Colonic mucosa (tissue), 4 donors: ENCODE measurements at regions not wholly inside any gene's neighbourhood (a gene's known extent, or its start where the extent isn't known, plus 50 kb on each side); places are given as distances from the start of the nearest gene placed in this dataset.

Source experiments
- DNase-seq: peaks from one replicate; pipeline ENCODE4 v3.0.0-alpha.2; 2020
- H3K27ac ChIP-seq: fragments of 200-600 bp; one replicate; pipeline ENCODE4 v1.8.0; 2021
- H3K27me3 ChIP-seq: fragments of 200-600 bp; one replicate; pipeline ENCODE4 v1.8.0; 2021
- H3K36me3 ChIP-seq: fragments of 200-600 bp; one replicate; pipeline ENCODE4 v1.8.0; 2021
- H3K4me1 ChIP-seq: fragments of 200-600 bp; one replicate; pipeline ENCODE4 v1.8.0; 2021; ENCODE audit warnings: mild to moderate bottlenecking
- H3K4me3 ChIP-seq: fragments of 200-600 bp; one replicate; pipeline ENCODE4 v1.8.0; 2021
- H3K9ac ChIP-seq, 2 donors: one replicate each; pipeline ENCODE4 v1.7.0; 2013; ENCODE audit warnings: control low read depth in 2 of 2, low read depth in 2 of 2, low read length in 2 of 2
- H3K9me3 ChIP-seq: fragments of 200-600 bp; one replicate; pipeline ENCODE4 v1.8.0; 2021
- CTCF ChIP-seq: fragments of 200-600 bp; IDR thresholded peaks from one replicate; pipeline ENCODE4 v1.8.0; 2022; ENCODE audit warnings: antibody characterized with exemption, mild to moderate bottlenecking
- intact Hi-C: fragments of 100-400 bp; cut with DNase I; formaldehyde crosslinking; loops from one replicate; pipeline ENCODE4 v1.14.1; 2022
- donor health status: healthy.
- donor health status: DM: no; HTN: no; CAD: no.
- donor health status: DM: no; HTN: no; CAD: no.

GRCh38 chr15:29550834-29551465 is 271.3 kb downstream of the TJP1 start:
- intact Hi-C loops = no loop called here
- no peak overlapping the region for H3K27ac ChIP-seq
- no peaks in the 10 kb centered on the region for H3K36me3 ChIP-seq
- H3K27me3 ChIP-seq = no peaks in the 10 kb centered on the region
- no peak overlapping the region for H3K9ac ChIP-seq
- TF ChIP-seq CTCF = no peak
- no peak for DNase-seq
- no peak overlapping the region for H3K4me3 ChIP-seq
- no peaks in the 10 kb centered on the region for H3K9me3 ChIP-seq
- no peaks in the 10 kb centered on the region for H3K4me1 ChIP-seq

- Histone ChIP-seq H3K27me3 (no peaks in the 10 kb centered on the region), H3K4me1 (no peaks in the 10 kb centered on the region), H3K4me3 (no peak overlapping the region), H3K9me3 (no peaks in the 10 kb centered on the region), H3K9ac (no peak overlapping the region), H3K36me3 (no peaks in the 10 kb centered on the region), H3K27ac (no peak overlapping the region)
- no peak for DNase-seq
- intact Hi-C loops = no loop called here
- no peak for TF ChIP-seq CTCF
Measured at GRCh38 chr15:29548006-29548405, 274.3 kb downstream of the TJP1 start.

- no peak overlapping the region for H3K9ac ChIP-seq
- H3K9me3 ChIP-seq = no peaks in the 10 kb centered on the region
- no peak for TF ChIP-seq CTCF
- H3K27ac ChIP-seq = no peak overlapping the region
- H3K4me1 ChIP-seq = no peaks in the 10 kb centered on the region
- no peaks in the 10 kb centered on the region for H3K36me3 ChIP-seq
- no peaks in the 10 kb centered on the region for H3K27me3 ChIP-seq
- no peak for DNase-seq
- H3K4me3 ChIP-seq = no peak overlapping the region
- intact Hi-C loops = no loop called here
Measured at GRCh38 chr15:29544513-29545128, 275.0 kb upstream of the NSMCE3 start.

GRCh38 chr15:29542994-29543393 is 273.4 kb upstream of the NSMCE3 start:
- intact Hi-C loops = no loop called here

GRCh38 chr15:29541309-29541708 is 271.7 kb upstream of the NSMCE3 start:
- no peaks in the 10 kb centered on the region for H3K36me3 ChIP-seq
- H3K27me3 ChIP-seq = no peaks in the 10 kb centered on the region
- H3K4me1 ChIP-seq = no peaks in the 10 kb centered on the region
- no peak overlapping the region for H3K27ac ChIP-seq
- no peak for DNase-seq
- no peak for TF ChIP-seq CTCF
- H3K9ac ChIP-seq = no peak overlapping the region
- intact Hi-C loops = no loop called here
- no peaks in the 10 kb centered on the region for H3K9me3 ChIP-seq
- H3K4me3 ChIP-seq = no peak overlapping the region

More at GRCh38 chr15:29542994-29543393, 273.4 kb upstream of the NSMCE3 start:
- H3K27ac ChIP-seq = no peak overlapping the region
- no peaks in the 10 kb centered on the region for H3K9me3 ChIP-seq
- no peak overlapping the region for H3K4me3 ChIP-seq
- no peaks in the 10 kb centered on the region for H3K4me1 ChIP-seq
- H3K36me3 ChIP-seq = no peaks in the 10 kb centered on the region
- H3K9ac ChIP-seq = no peak overlapping the region
- TF ChIP-seq CTCF = no peak
- H3K27me3 ChIP-seq = no peaks in the 10 kb centered on the region
- no peak for DNase-seq
